NCI-H2227 treated with DMSO at 0.1 percent for 48 hours (cell line): ENCODE measurements at regions not wholly inside any gene's neighbourhood (a gene's known extent, or its start where the extent isn't known, plus 50 kb on each side); places are given as distances from the start of the nearest gene placed in this dataset.
"Not testable (repeated sequence)": the region's sequence is repeated elsewhere in the genome, so short reads cannot be mapped to it uniquely, and the experiment has no call there.

Source experiments
- DNase-seq: peaks from one replicate; lab custom pipeline; 2025; lab: John Stamatoyannopoulos, UW

GRCh38 chr2:237196409-237196808 lies 110.7 kb downstream of the COPS8 start:
- DNase-seq, result no peak

DNA sequence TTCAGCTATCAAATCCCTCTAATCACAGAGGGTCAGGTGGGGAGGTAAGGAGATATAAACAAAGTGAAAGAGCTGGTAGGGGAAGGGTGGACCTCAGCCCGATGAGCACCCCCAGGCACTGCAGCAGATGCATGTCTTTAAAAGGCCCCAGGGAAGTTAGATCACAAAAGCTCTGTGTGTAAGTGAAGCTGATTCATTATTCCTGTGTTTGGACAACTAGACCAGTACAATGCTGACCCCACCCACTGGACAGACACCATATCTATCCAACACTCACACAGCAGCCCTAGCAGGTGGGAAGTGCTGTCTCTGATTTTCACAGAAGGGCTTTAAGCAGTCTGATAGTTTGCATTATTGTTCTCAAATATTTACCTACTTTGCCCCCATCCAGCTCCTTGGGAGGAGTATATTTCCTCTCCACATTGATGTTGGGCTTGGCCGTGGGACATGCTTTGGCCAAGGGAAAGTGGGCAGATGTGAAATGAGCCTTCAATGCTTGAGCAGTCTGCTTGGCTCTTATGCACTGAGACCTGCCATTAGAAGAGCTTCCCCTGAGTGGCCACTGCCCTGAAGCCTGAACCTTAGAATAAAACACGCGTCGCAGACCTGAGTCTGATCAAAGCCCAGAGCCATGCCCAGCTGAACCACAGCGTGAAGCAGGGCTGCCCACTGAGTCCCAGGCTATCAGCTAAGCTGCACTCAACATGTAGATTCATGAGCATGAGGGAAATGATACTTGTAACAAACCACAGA lies 111.4 kb downstream of the COPS8 start:
- no peak for DNase-seq

DNA sequence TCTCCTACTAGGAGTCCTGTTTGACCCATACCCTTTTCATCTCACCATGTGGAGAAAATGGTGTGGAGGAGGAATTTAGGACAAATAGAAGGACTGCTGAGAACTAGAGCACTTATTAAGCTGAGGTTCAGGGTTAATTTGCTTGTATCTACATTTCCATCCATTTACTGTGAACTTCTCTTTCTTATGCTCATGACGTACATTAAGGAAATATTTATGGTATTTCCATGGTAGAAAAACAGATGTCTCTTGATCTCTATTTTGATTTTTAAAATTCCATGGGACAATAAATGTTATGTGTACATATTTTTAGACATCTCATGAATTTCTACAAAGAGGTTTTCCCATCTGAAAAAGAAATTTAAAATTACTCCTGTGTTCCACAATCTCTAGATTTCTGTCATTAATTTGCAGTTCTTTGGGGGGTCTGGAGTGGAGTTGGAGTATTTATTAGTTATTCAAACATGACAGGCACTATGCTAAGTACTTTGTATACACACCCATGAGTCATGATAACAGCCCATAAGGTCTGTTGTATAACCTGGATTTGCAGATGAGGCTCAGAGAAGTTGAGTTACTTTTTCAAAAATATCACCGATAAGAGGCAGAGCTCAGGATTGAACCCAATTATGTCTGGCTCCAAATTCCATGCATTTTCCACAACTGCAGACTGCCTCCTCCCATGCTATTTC lies 112.6 kb downstream of the COPS8 start:
- no peak for DNase-seq

GRCh38 chr2:237199082-237199481 lies 113.4 kb downstream of the COPS8 start:
- DNase-seq, result no peak

DNA sequence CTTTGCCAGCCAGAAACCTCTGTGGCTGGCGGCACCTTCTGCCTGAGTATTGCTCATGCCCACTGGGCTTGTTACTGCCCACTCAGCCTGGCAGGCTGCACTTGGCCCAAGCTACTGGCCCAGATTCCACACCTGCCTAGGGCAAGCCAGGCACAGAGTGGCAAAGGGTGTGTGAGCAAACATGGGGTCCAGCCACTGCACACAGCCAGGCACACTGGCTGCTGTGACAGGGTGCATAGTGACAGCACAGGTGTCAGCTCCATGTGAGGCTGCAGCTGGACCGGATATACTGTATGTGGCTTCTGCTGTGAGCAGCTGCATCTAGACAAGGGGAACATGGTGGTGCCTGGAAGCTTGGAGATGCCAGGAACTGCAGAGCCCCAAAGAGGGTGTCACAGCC lies 113.9 kb downstream of the COPS8 start:
- DNase-seq, result no peak

DNA sequence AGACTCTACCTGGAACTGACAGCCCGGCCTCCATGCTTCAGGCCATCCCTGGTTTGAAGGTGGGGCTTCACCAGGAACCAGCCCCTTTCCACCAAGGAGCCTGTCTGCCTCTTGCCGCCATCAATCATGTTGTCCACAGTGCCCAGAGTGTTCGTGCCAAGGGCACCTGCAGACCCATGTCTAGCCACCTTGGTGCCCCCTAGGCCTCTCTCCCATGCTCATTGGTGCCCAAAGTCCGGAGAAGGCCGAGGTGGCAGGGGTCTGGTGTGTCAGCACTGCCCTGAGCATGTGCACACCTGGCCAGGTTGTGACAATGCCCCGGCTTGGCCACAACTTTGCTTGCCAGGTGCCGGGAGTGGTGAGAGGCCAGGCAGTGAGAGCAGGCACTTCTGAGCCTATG lies 114.8 kb downstream of the COPS8 start:
- no peak for DNase-seq

- DNase-seq, result no peak
These were observed 116.0 kb downstream of the COPS8 start for GRCh38 chr2:237201461-237202287.

DNA sequence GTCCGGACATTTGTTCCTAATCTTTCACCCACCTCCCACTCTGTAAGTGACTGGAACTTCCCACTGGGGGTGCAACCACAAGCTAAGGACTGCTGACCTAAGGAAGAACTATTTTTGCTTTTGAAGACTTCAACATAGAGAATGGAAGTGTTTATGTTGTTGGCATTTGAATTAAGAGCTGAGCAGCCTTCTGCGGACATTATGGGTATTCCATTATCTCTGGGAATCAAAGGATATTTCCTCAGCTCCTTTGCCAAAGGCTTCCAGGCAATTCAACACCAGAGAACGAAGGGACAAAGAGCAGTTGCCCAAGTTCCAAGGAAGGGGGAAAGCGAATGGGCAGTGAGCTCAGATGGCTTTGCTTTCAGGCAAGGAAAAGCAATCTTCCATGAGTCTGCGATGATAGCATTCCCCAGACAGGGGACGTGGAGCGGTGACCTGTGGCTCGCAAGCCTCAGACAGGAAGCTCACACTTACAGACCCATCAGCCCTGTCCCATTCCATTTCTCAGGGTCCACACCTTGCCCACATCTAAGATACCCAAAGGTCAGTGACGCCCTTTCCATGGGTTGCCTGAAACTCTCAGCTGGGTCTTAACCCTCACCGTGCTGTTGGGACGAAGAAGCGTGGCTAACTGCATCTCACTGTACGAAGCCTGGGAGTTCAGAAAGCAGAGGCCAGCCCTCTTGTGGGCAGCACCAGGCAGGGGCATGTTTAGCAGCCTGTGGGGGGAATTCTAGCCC lies 116.8 kb downstream of the COPS8 start:
- no peak for DNase-seq

DNA sequence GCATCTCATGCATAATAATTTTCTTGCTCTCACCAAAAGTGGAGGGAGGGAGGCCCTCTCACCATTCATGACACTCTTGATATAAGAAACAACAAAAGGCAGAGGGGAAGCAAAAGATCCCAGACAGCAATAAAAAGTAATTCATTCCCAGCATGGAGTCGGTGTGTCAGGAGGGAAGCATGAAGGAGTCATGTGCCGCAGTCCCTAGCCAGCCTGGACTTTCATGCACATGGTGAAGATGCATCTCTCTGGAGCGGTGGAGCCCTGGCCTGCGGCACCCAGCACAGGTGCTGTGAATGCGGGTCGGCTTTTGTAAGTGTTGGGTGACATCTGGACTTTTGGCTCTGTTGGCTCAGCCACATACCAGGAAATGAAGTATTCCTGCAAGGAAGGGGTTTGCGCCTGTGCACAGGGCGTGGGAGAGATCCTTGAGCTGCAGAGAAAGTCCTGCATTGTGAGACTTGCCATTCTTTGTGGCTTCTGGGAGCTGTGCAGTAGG lies 119.4 kb downstream of the COPS8 start:
- peak; percentile 14 for DNase-seq

GRCh38 chr2:237205561-237205971 lies 119.9 kb downstream of the COPS8 start:
- no peak for DNase-seq

- DNase-seq, result no peak
These were observed 122.0 kb downstream of the COPS8 start for GRCh38 chr2:237207646-237208045.

GRCh38 chr2:237208373-237209260 lies 122.9 kb downstream of the COPS8 start:
- no peak for DNase-seq

DNA sequence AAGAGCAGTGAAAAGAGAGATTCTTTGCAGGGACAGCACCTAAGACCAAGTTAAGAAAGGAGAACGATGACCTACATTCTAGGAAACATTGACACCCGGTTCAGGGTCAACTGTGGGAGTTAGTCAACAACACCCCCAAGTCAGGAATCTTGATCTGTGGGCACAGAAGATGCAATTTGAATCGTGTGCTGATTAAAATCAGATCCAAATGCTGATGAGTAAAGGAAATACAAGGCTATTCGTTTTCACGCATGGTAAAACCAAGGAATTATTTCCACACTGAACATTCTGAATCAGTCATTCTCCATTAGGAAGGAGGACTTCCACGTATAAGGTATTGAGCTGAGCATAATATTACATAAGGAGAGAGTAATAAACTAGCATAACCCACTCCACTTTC lies 124.2 kb downstream of the COPS8 start:
- DNase-seq, result no peak

- DNase-seq, result no peak
These were observed 124.6 kb downstream of the COPS8 start for GRCh38 chr2:237210297-237210696.

DNA sequence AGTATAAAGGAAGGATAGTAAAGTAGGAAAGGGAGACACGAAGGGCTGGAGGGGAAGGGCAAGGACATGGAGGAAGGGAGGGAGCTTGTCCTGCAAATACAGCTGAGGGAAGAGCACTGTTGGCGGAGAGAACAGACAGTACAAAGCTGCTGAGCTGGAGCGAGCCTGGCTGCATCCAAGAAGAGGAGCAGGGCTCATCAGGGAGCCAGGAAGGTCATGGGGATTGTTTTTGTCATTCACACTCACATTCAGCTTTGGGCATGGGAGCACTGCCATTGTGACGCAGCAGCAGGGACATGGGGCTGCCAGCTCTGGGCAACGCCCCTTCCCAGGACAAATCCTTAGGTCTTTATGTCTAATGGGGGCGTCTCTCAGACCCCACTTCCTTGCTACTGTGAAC lies 125.1 kb downstream of the COPS8 start:
- DNase-seq, result no peak

DNA sequence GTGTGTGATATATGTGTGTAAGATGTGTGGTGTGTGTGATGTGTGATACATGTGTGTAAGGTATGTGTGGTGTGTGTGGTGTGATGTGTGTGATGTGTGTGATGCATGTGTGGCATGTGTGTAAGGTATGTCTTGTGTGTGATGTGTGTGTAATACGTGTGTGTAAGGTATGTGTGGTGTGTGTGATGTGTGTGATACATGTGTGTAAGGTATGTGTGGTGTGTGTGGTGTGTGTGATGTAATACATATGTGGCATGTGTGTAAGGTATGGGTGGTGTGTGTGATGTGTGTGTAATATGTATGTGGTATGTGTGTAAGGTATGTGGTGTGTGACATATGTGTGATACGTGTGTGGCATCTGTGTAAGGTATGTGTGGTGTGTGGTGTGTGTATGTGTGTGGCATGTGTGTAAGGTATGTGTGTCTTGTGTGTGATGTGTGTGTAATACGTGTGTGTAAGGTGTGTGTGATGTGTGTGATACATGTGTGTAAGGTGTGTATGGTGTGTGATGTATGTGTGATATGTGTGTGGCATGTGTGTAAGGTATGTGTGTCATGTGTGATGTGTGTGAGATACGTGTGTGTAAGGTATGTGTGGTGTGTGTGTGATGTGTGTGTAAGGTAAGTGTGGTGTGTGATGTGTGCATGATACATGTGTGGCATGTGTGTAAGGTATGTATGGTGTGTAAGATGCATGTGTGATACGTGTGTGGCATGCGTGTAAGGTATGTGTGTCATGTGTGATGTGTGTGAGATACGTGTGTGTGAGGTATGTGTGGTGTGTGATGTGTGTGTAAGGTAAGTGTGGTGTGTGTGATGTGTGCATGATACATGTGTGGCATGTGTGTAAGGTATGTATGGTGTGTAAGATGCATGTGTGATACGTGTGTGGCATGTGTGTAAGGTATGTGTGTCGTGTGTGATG lies 126.9 kb downstream of the COPS8 start:
- not testable (repeated sequence) for DNase-seq

GRCh38 chr2:237213315-237214022 lies 127.8 kb downstream of the COPS8 start:
- no peak for DNase-seq

GRCh38 chr2:237214030-237214675 lies 128.5 kb downstream of the COPS8 start:
- no peak for DNase-seq

DNA sequence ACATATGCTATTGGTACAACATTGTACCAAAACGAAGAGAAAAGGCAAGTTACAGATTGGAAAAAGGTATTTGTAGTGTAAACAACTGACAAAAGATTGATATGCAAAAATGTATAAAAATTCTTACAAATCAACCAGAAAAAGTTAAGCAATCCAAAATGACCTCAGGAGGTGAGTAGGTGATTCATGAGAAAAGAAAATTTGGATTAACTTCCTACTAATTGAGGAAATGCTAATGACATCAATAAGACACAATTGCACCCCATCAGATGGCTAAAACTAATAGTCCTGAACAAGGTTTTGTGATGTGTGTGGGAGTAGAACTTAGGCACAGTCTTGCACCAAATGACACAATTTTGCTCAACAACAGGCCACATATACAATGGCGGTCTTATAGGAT lies 129.3 kb downstream of the COPS8 start:
- no peak for DNase-seq
